ENCODE measurements at regions not wholly inside any gene's neighbourhood (a gene's known extent, or its start where the extent isn't known, plus 50 kb on each side); places are given as distances from the start of the nearest gene placed in this dataset.

- no peaks in the 10 kb centered on the region for H3K27me3 Mint-ChIP-seq (ENCODE audit: unreplicated experiment)
Observed at GRCh38 chr2:142722086-142722485, 155.4 kb upstream of the KYNU start.

GRCh38 chr2:142721015-142721414 is 156.4 kb upstream of the KYNU start:
- TF ChIP-seq CTCF (IDR thresholded peaks at IDR 0.05) = no peak
- Mint-ChIP-seq H3K27me3 (ENCODE audit: unreplicated experiment) (no peaks in the 10 kb centered on the region), H3K4me1 (ENCODE audit: unreplicated experiment) (peaks cover 57% of the 10 kb centered on the region), H3K4me3 (ENCODE audit: unreplicated experiment) (no peak overlapping the region), H3K9me3 (ENCODE audit: unreplicated experiment) (no peaks in the 10 kb centered on the region), H3K27ac (ENCODE audit: unreplicated experiment) (no peak overlapping the region), H3K36me3 (ENCODE audit: unreplicated experiment) (no peaks in the 10 kb centered on the region)
- DNase-seq (ENCODE audit: extremely low spot score, unreplicated experiment) = no peak

More at GRCh38 chr2:142722086-142722485, 155.4 kb upstream of the KYNU start:
- Mint-ChIP-seq H3K36me3 (ENCODE audit: unreplicated experiment) (no peaks in the 10 kb centered on the region), H3K4me3 (ENCODE audit: unreplicated experiment) (no peak overlapping the region), H3K27ac (ENCODE audit: unreplicated experiment) (no peak overlapping the region), H3K9me3 (ENCODE audit: unreplicated experiment) (no peaks in the 10 kb centered on the region), H3K4me1 (ENCODE audit: unreplicated experiment) (peaks cover 52% of the 10 kb centered on the region)
- no peak for DNase-seq (ENCODE audit: extremely low spot score, unreplicated experiment)
- no peak for TF ChIP-seq CTCF (IDR thresholded peaks at IDR 0.05)

GRCh38 chr2:142718576-142719155 is 158.8 kb upstream of the KYNU start:
- H3K36me3 Mint-ChIP-seq (ENCODE audit: unreplicated experiment) = no peaks in the 10 kb centered on the region
- no peak for TF ChIP-seq CTCF (IDR thresholded peaks at IDR 0.05)
- DNase-seq (ENCODE audit: extremely low spot score, unreplicated experiment) = no peak
- H3K9me3 Mint-ChIP-seq (ENCODE audit: unreplicated experiment) = no peaks in the 10 kb centered on the region
- no peak overlapping the region for H3K4me3 Mint-ChIP-seq (ENCODE audit: unreplicated experiment)
- H3K27me3 Mint-ChIP-seq (ENCODE audit: unreplicated experiment) = no peaks in the 10 kb centered on the region
- peaks cover 64% of the 10 kb centered on the region for H3K4me1 Mint-ChIP-seq (ENCODE audit: unreplicated experiment)
- H3K27ac Mint-ChIP-seq (ENCODE audit: unreplicated experiment) = peak overlapping the region; percentile 48

DNA sequence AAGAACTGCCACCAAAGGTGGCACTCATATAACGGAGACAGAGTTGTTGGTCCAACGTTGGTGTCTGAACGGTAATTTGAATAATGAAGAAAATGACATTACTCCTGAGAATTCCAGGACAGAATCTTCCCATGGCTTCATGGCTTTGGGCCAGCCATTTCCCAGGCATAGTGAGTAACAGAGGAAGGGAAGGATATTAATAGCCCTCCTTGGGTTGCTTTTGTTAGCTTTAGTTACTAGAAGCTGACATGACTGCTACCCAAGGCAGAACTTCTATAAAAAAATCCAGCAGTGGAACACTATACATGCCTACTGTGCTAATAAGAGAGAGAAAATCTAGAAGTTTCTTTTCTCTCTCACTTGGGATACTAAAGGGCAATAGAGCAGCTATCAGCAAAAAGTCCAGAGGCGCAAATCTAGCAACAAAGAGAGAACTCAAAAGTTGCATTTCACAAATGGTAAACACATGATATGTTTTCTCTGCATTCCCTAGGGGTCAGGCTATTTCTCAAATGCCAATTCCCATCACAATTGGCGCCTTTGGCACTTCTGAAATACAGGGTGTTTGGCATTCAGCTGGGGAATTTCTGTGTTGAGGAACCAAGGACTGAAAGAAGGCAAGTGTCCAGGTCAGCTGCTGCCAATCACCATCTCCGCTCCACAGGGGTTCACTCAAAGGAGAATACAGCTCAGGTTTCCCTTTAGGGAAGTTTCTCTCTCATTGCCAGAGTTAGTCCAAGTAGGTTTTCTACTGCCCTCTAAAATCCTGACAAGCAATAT is 160.8 kb upstream of the KYNU start:
- Mint-ChIP-seq H3K36me3 (ENCODE audit: unreplicated experiment) (no peaks in the 10 kb centered on the region), H3K4me3 (ENCODE audit: unreplicated experiment) (peak overlapping the region; percentile 5), H3K9me3 (ENCODE audit: unreplicated experiment) (peaks cover 3% of the 10 kb centered on the region), H3K27ac (ENCODE audit: unreplicated experiment) (peak overlapping the region; percentile 83), H3K4me1 (ENCODE audit: unreplicated experiment) (peaks cover 49% of the 10 kb centered on the region), H3K27me3 (ENCODE audit: unreplicated experiment) (no peaks in the 10 kb centered on the region)
- no peak for DNase-seq (ENCODE audit: extremely low spot score, unreplicated experiment)
- TF ChIP-seq CTCF (IDR thresholded peaks at IDR 0.05) = no peak

DNA sequence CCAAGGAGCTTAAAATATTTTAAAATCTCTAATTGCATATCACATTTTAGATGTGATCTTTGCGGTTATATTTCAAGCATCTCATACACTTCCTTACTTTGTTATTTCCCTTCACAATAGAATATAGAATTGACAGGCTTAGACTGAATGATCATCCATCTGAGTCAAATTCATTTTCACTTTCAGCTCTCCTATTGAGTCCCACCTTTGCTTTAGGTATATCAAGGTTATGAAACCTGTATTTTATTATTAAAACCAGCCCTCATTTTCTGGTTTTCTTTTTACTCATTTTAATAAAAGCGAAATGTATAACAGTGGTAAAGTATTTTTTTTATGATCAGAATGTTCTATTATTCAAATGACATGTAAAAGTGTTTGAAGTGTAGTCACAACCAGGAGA is 162.9 kb upstream of the KYNU start:
- no peak for TF ChIP-seq CTCF (IDR thresholded peaks at IDR 0.05)
- no peaks in the 10 kb centered on the region for H3K36me3 Mint-ChIP-seq (ENCODE audit: unreplicated experiment)
- H3K9me3 Mint-ChIP-seq (ENCODE audit: unreplicated experiment) = peaks cover 3% of the 10 kb centered on the region
- peak overlapping the region; percentile 53 for H3K27ac Mint-ChIP-seq (ENCODE audit: unreplicated experiment)
- no peak overlapping the region for H3K4me3 Mint-ChIP-seq (ENCODE audit: unreplicated experiment)
- no peak for DNase-seq (ENCODE audit: extremely low spot score, unreplicated experiment)
- H3K4me1 Mint-ChIP-seq (ENCODE audit: unreplicated experiment) = peaks cover 46% of the 10 kb centered on the region
- H3K27me3 Mint-ChIP-seq (ENCODE audit: unreplicated experiment) = no peaks in the 10 kb centered on the region
